H54 (cell line): ENCODE measurements at regions not wholly inside any gene's neighbourhood (a gene's known extent, or its start where the extent isn't known, plus 50 kb on each side); places are given as distances from the start of the nearest gene placed in this dataset.
A peak's percentile ranks its signal among the peaks of the same experiment; 100 is the strongest.

Source experiments
- DNase-seq: peaks from one replicate; pipeline ENCODE4 v3.0.0; 2011; ENCODE audit warnings: low spot score, mixed read lengths; ENCODE audit not compliant: insufficient read length
- FAIRE-seq: peaks from 3 replicates; lab custom pipeline; 2011; peaks lifted over from hg19 to GRCh38; lab: Jason Lieb, UNC
- POLR2A ChIP-seq: IDR thresholded peaks from 2 replicates; pipeline ENCODE4 v1.6.1; 2011; ENCODE audit warnings: low read depth, mild to moderate bottlenecking, low read length

GRCh38 chr3:43783987-43784639 lies 93.4 kb downstream of the ABHD5 start:
- DNase-seq (no peak), FAIRE-seq (no peak)
- TF ChIP-seq POLR2A: no peak

- no peak for DNase-seq
- no peak for FAIRE-seq
- TF ChIP-seq POLR2A: no peak
These were observed 93.9 kb downstream of the ABHD5 start for GRCh38 chr3:43784640-43785011.

- TF ChIP-seq POLR2A: no peak
- FAIRE-seq (no peak), DNase-seq (no peak)
These were observed 94.8 kb downstream of the ABHD5 start for GRCh38 chr3:43785551-43785950.

- no peak for DNase-seq
- no peak for TF ChIP-seq POLR2A
- no peak for FAIRE-seq
These were observed 95.4 kb downstream of the ABHD5 start for GRCh38 chr3:43786102-43786501.

- no peak for TF ChIP-seq POLR2A
- FAIRE-seq: no peak
These were observed 96.0 kb downstream of the ABHD5 start for GRCh38 chr3:43786526-43787305.

GRCh38 chr3:43787330-43787729 lies 96.6 kb downstream of the ABHD5 start:
- DNase-seq (no peak), FAIRE-seq (no peak)
- TF ChIP-seq POLR2A: no peak

More at GRCh38 chr3:43786526-43787305, 96.0 kb downstream of the ABHD5 start:
- DNase-seq: no peak

GRCh38 chr3:43789028-43789427 lies 98.3 kb downstream of the ABHD5 start:
- FAIRE-seq (no peak), DNase-seq (no peak)
- no peak for TF ChIP-seq POLR2A

GRCh38 chr3:43790060-43790459 lies 99.3 kb downstream of the ABHD5 start:
- no peak for FAIRE-seq
- TF ChIP-seq POLR2A: no peak
- no peak for DNase-seq

- no peak for FAIRE-seq
- no peak for TF ChIP-seq POLR2A
- no peak for DNase-seq
These were observed 99.7 kb downstream of the ABHD5 start for GRCh38 chr3:43790476-43790875.

GRCh38 chr3:43791246-43791645 lies 100.5 kb downstream of the ABHD5 start:
- DNase-seq: no peak
- TF ChIP-seq POLR2A: no peak
- no peak for FAIRE-seq

GRCh38 chr3:43792904-43793303 lies 102.2 kb downstream of the ABHD5 start:
- no peak for TF ChIP-seq POLR2A
- DNase-seq (no peak), FAIRE-seq (no peak)

- TF ChIP-seq POLR2A: no peak
- DNase-seq (no peak), FAIRE-seq (no peak)
These were observed 103.1 kb downstream of the ABHD5 start for GRCh38 chr3:43793648-43794372.

- TF ChIP-seq POLR2A: no peak
- no peak for DNase-seq
These were observed 104.0 kb downstream of the ABHD5 start for GRCh38 chr3:43794776-43795175.

GRCh38 chr3:43795491-43795890 lies 104.8 kb downstream of the ABHD5 start:
- no peak for FAIRE-seq
- TF ChIP-seq POLR2A: no peak

More at GRCh38 chr3:43794776-43795175, 104.0 kb downstream of the ABHD5 start:
- FAIRE-seq: peak; percentile 38

More at GRCh38 chr3:43795491-43795890, 104.8 kb downstream of the ABHD5 start:
- no peak for DNase-seq
